HUES6 (cell line): ENCODE measurements at regions not wholly inside any gene's neighbourhood (a gene's known extent, or its start where the extent isn't known, plus 50 kb on each side); places are given as distances from the start of the nearest gene placed in this dataset.

Source experiments
- H3K27ac ChIP-seq: 2 replicates; pipeline ENCODE4 v1.7.0; 2013; ENCODE audit warnings: low read depth, mild to moderate bottlenecking, low read length, inconsistent platforms
- H3K27me3 ChIP-seq: 2 replicates; pipeline ENCODE4 v1.6.1; 2013; ENCODE audit warnings: low read length; ENCODE audit not compliant: control insufficient read depth, insufficient read depth
- H3K36me3 ChIP-seq: 2 replicates; pipeline ENCODE4 v1.6.1; 2013; ENCODE audit warnings: low read length; ENCODE audit not compliant: control insufficient read depth, insufficient read depth
- H3K4me1 ChIP-seq: 2 replicates; pipeline ENCODE4 v1.6.1; 2013; ENCODE audit warnings: low read length; ENCODE audit not compliant: control insufficient read depth, insufficient read depth
- H3K4me3 ChIP-seq: 2 replicates; pipeline ENCODE4 v1.5.1; 2013; ENCODE audit warnings: low read depth, low read length
- H3K9ac ChIP-seq: one replicate; pipeline ENCODE4 v1.6.1; 2013; ENCODE audit warnings: mild to moderate bottlenecking, low read length
- H3K9me3 ChIP-seq: 2 replicates; pipeline ENCODE4 v1.6.1; 2013; ENCODE audit warnings: low read depth, low read length; ENCODE audit not compliant: control insufficient read depth, insufficient read depth

- no peak overlapping the region for H3K27ac ChIP-seq
- H3K4me3 ChIP-seq: no peak overlapping the region
- H3K36me3 ChIP-seq: no peaks in the 10 kb centered on the region
- H3K9me3 ChIP-seq: peaks cover 8% of the 10 kb centered on the region
- no peaks in the 10 kb centered on the region for H3K27me3 ChIP-seq
- H3K9ac ChIP-seq: no peak overlapping the region
- peaks cover 7% of the 10 kb centered on the region for H3K4me1 ChIP-seq
These were observed 50.1 kb upstream of the LIPC start for GRCh38 chr15:58381697-58382096.
